Loucy (cell line): ENCODE measurements at regions not wholly inside any gene's neighbourhood (a gene's known extent, or its start where the extent isn't known, plus 50 kb on each side); places are given as distances from the start of the nearest gene placed in this dataset.

Experiments
- EZH2phosphoT487 ChIP-seq: fragments of 200-600 bp; IDR thresholded peaks from 2 replicates; pipeline ENCODE4 v1.6.1; 2018; ENCODE audit warnings: antibody characterized with exemption, mild to moderate bottlenecking, moderate library complexity, borderline replicate concordance
- TF ChIP-seq, protein P1 (sequence below): fragments of 200-600 bp; sonication (generic); conservative IDR thresholded peaks from 2 replicates; pipeline ENCODE4 v1.5.1; 2014; ENCODE audit warnings: mild to moderate bottlenecking, antibody characterized with exemption, low read length

DNA sequence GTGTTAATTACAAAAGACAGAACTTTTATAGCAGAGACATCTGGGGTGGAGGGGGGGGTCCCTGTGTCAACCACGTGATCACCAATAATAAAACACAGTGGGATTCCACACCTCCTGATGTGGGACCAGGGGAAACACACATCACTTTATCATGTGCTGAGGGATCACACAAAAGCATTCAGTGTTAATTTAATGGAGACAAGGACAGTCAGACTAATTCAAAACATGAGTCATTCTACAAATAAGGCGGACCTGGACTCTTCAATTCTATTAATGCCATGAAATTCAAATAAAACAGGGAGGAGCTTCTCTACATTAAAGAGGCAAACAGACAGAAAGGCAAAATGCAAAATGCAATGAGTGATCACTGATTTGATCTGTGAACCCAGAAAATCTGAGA, 67.3 kb upstream of the PFKP start:
- TF ChIP-seq, protein P1, sequence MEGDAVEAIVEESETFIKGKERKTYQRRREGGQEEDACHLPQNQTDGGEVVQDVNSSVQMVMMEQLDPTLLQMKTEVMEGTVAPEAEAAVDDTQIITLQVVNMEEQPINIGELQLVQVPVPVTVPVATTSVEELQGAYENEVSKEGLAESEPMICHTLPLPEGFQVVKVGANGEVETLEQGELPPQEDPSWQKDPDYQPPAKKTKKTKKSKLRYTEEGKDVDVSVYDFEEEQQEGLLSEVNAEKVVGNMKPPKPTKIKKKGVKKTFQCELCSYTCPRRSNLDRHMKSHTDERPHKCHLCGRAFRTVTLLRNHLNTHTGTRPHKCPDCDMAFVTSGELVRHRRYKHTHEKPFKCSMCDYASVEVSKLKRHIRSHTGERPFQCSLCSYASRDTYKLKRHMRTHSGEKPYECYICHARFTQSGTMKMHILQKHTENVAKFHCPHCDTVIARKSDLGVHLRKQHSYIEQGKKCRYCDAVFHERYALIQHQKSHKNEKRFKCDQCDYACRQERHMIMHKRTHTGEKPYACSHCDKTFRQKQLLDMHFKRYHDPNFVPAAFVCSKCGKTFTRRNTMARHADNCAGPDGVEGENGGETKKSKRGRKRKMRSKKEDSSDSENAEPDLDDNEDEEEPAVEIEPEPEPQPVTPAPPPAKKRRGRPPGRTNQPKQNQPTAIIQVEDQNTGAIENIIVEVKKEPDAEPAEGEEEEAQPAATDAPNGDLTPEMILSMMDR = no peak
- no peak for TF ChIP-seq EZH2phosphoT487
